GM12878 (cell line): ENCODE measurements at regions not wholly inside any gene's neighbourhood (a gene's known extent, or its start where the extent isn't known, plus 50 kb on each side); places are given as distances from the start of the nearest gene placed in this dataset.

ENCODE experiments used
- ATAC-seq: fragments of 200-7000 bp; cut with Tn5 transposase; 3 replicates; pipeline ENCODE4 v1.9.1; 2020; ENCODE audit warnings: mild to moderate bottlenecking, moderate library complexity
- BruUV-seq: library from RNA; stranded (reverse); fragments of 400-500 nt; replicated peaks from 2 replicates; lab custom pipeline; 2021; lab: Mats Ljungman, UMichigan
- CTCF ChIA-PET: fragments of 300-600 bp; sonication (Branson Sonifier 250); formaldehyde crosslinking; extraction: SDS; loops from one replicate; lab custom pipeline; 2021; ENCODE audit warnings: inconsistent platforms; lab: Yijun Ruan, JAX
- POLR2A ChIA-PET: fragments of 350-600 bp; formaldehyde crosslinking; extraction: SDS; loops from one replicate; lab custom pipeline; 2021; ENCODE audit warnings: inconsistent platforms; lab: Charles Lee
- RAD21 ChIA-PET: fragments of 300-600 bp; sonication (Branson Sonifier 250); formaldehyde crosslinking; loops from one replicate; lab custom pipeline; 2023; ENCODE audit warnings: antibody characterized with exemption; ENCODE audit not compliant: unreplicated experiment; lab: Charles Lee
- SMC1A ChIA-PET: fragments of 300-600 bp; sonication (Branson Sonifier 250); formaldehyde crosslinking; loops from one replicate; lab custom pipeline; 2023; ENCODE audit not compliant: unreplicated experiment, uncharacterized antibody; lab: Charles Lee
- DNase-seq: peaks from one replicate; pipeline ENCODE4 v3.0.0-alpha.2; 2011; ENCODE audit warnings: low read depth, low spot score
- FAIRE-seq: peaks from 3 replicates; lab custom pipeline; 2011; peaks lifted over from hg19 to GRCh38; lab: Jason Lieb, UNC
- H2AFZ ChIP-seq: 2 replicates; pipeline ENCODE4 v1.6.0; 2011; ENCODE audit warnings: low read depth, low read length, control low read depth; ENCODE audit not compliant: control insufficient read depth
- H3K27ac ChIP-seq: 2 replicates; pipeline ENCODE4 v1.5.1; 2011; ENCODE audit warnings: control low read depth; ENCODE audit not compliant: control insufficient read depth, insufficient read depth
- H3K27me3 ChIP-seq, 2 experiments: replicated peaks in 1 of 2; 2 replicates each; pipeline versions ENCODE4 v1.6.0 to v1.6.1; 2011; ENCODE audit warnings: low read length in 1 of 2; ENCODE audit not compliant: control insufficient read depth in 2 of 2, insufficient read depth in 2 of 2
- H3K36me3 ChIP-seq, 2 experiments: 2 replicates each; pipeline ENCODE4 v1.5.1; 2011; ENCODE audit warnings: low read length in 1 of 2; ENCODE audit not compliant: control insufficient read depth in 2 of 2, insufficient read depth in 2 of 2
- H3K4me1 ChIP-seq: 2 replicates; pipeline ENCODE4 v1.6.1; 2011; ENCODE audit warnings: mild to moderate bottlenecking, low read length, moderate library complexity, mixed read lengths; ENCODE audit not compliant: control insufficient read depth, insufficient read depth
- H3K4me2 ChIP-seq: 2 replicates; pipeline ENCODE4 v1.6.0; 2011; ENCODE audit warnings: control low read depth; ENCODE audit not compliant: control insufficient read depth, insufficient read depth
- H3K4me3 ChIP-seq: fragments of 200-600 bp; sonication (generic); 2 replicates; pipeline ENCODE4 v1.5.1; 2016
- H3K79me2 ChIP-seq: 2 replicates; pipeline ENCODE4 v1.6.0; 2011; ENCODE audit warnings: low read length; ENCODE audit not compliant: control insufficient read depth, insufficient read depth
- H3K9ac ChIP-seq: 2 replicates; pipeline ENCODE4 v1.8.0; 2011; ENCODE audit warnings: low read length, control low read depth, mixed read lengths; ENCODE audit not compliant: control insufficient read depth, insufficient read depth
- H3K9me3 ChIP-seq: replicated peaks from 3 replicates; pipeline ENCODE4 v1.5.1; 2011; ENCODE audit warnings: mild to moderate bottlenecking, low read length; ENCODE audit not compliant: control insufficient read depth, insufficient read depth
- H4K20me1 ChIP-seq: 2 replicates; pipeline ENCODE4 v1.6.0; 2011; ENCODE audit not compliant: control insufficient read depth, insufficient read depth
- CBX5 ChIP-seq: sonication (generic); IDR thresholded peaks from 2 replicates; pipeline ENCODE4 v1.6.1; 2016; ENCODE audit warnings: low read depth, moderate library complexity, mild to moderate bottlenecking, inconsistent platforms
- ESRRA ChIP-seq: IDR thresholded peaks from 2 replicates; pipeline ENCODE4 v1.6.1; 2012; ENCODE audit warnings: mild to moderate bottlenecking, low read length, improper control_type of control experiment
- HSF1 ChIP-seq: fragments of 150-350 bp; IDR thresholded peaks from 2 replicates; pipeline ENCODE4 v1.6.1; 2014; ENCODE audit warnings: mild to moderate bottlenecking, low read depth, low read length
- IKZF1 ChIP-seq: fragments of 450-650 bp; conservative IDR thresholded peaks from 2 replicates; pipeline ENCODE4 v1.6.1; 2017; ENCODE audit warnings: antibody characterized with exemption, mild to moderate bottlenecking
- IKZF2 ChIP-seq, 2 experiments: fragments of 450-650 bp; IDR thresholded peaks; 2 replicates each; pipeline ENCODE4 v1.6.1; 2017; ENCODE audit warnings: mild to moderate bottlenecking in 2 of 2, moderate library complexity in 2 of 2
- JUND ChIP-seq: IDR thresholded peaks from 2 replicates; pipeline ENCODE4 v1.6.1; 2012; ENCODE audit warnings: low read depth, mild to moderate bottlenecking, low read length, improper control_type of control experiment, moderate library complexity
- MEF2A ChIP-seq: IDR thresholded peaks from 2 replicates; pipeline ENCODE4 v1.6.1; 2011; ENCODE audit warnings: low read depth, mild to moderate bottlenecking, low read length, moderate library complexity; ENCODE audit not compliant: insufficient read depth
- NFXL1 ChIP-seq: fragments of 450-650 bp; IDR thresholded peaks from 2 replicates; pipeline ENCODE4 v1.6.1; 2017; ENCODE audit warnings: antibody characterized with exemption, mild to moderate bottlenecking, borderline replicate concordance
- PAX8 ChIP-seq: fragments of 450-650 bp; IDR thresholded peaks from 2 replicates; pipeline ENCODE4 v1.6.1; 2017; ENCODE audit warnings: mild to moderate bottlenecking, moderate library complexity
- RELA ChIP-seq: fragments of 450-650 bp; IDR thresholded peaks from 2 replicates; pipeline ENCODE4 v1.8.0; 2014; ENCODE audit warnings: borderline replicate concordance; ENCODE audit not compliant: partially characterized antibody
- SKIL ChIP-seq: fragments of 450-650 bp; IDR thresholded peaks from 2 replicates; pipeline ENCODE4 v1.6.1; 2017; ENCODE audit warnings: mild to moderate bottlenecking, low read depth, inconsistent platforms; ENCODE audit not compliant: poor library complexity, severe bottlenecking
- SUZ12 ChIP-seq: fragments of 200-600 bp; sonication (generic); IDR thresholded peaks from one replicate; pipeline ENCODE4 v1.6.1; 2018; ENCODE audit warnings: antibody characterized with exemption, mild to moderate bottlenecking; ENCODE audit not compliant: unreplicated experiment
- WGBS: methylation state at CpG from one replicate; pipeline ENCODE4 v1.1.6; 2016; ENCODE audit warnings: low lambda C conversion rate; ENCODE audit not compliant: insufficient replicate concordance, insufficient coverage; ENCODE audit errors: missing lambda C conversion rate; 5-methylcytosine and 5-hydroxymethylcytosine counted together
- in situ Hi-C: fragments of 300-500 bp; cut with MboI; formaldehyde crosslinking; loops from 9 replicates; pipeline ENCODE4 v1.14.3; 2018; ENCODE audit warnings: mixed read lengths
- intact Hi-C: fragments of 100-400 bp; cut with micrococcal nuclease; formaldehyde crosslinking; loops from one replicate; pipeline ENCODE4 v1.14.2; 2022; ENCODE audit not compliant: unreplicated experiment

- ChIA-PET RAD21 (no interaction called here), SMC1A (no interaction called here), CTCF (no interaction called here), POLR2A (no interaction called here)
- H3K9ac ChIP-seq = no peak overlapping the region
- FAIRE-seq (no peak), DNase-seq (no peak), ATAC-seq (no peak)
- H3K4me3 ChIP-seq = no peak overlapping the region
- H3K9me3 ChIP-seq = peaks cover 3% of the 10 kb centered on the region; the same call in 2 of the 3 replicates
- no peaks in the 10 kb centered on the region for H3K79me2 ChIP-seq
- no TSS peak for BruUV-seq
- no peak overlapping the region for H3K27ac ChIP-seq
- H4K20me1 ChIP-seq = no peaks in the 10 kb centered on the region
- H3K4me2 ChIP-seq = no peak overlapping the region
- intact Hi-C loops = no loop called here
- H3K4me1 ChIP-seq = no peaks in the 10 kb centered on the region
- no peaks in the 10 kb centered on the region for H3K36me3 ChIP-seq
- no peak overlapping the region for H2AFZ ChIP-seq
- in situ Hi-C loops = no loop called here
- H3K27me3 ChIP-seq = no peaks in the 10 kb centered on the region
- 0 out of 2 replicates have a peak, but pooled peaks have one; percentile 51 for TF ChIP-seq CBX5
- TF ChIP-seq MEF2A = no peak
These were observed 58.0 kb upstream of the PHIP start for GRCh38 chr6:79135973-79136470.

GRCh38 chr6:79134699-79135474, 56.8 kb upstream of the PHIP start:
- Histone ChIP-seq H3K4me2 (no peak overlapping the region), H2AFZ (no peak overlapping the region), H3K4me3 (no peak overlapping the region), H3K4me1 (no peaks in the 10 kb centered on the region), H3K36me3 (no peaks in the 10 kb centered on the region), H3K27ac (no peak overlapping the region), H3K79me2 (no peaks in the 10 kb centered on the region), H3K9me3 (peaks cover 3% of the 10 kb centered on the region; the same call in 2 of the 3 replicates), H3K9ac (no peak overlapping the region)
- in situ Hi-C loops = no loop called here
- no TSS peak for BruUV-seq
- FAIRE-seq (no peak), DNase-seq (no peak)
- WGBS = 0% methylated on average over 2 of the region's 2 CpGs
- ChIA-PET RAD21 (no interaction called here), CTCF (no interaction called here), POLR2A (no interaction called here)
- intact Hi-C loops = no loop called here
- TF ChIP-seq HSF1 (no peak), ESRRA (no peak), SUZ12 (no peak), JUND (no peak), SKIL (no peak), IKZF2 (IDR thresholded peaks at IDR 0.05) (no peak), PAX8 (no peak), IKZF1 (no peak), RELA (no peak), NFXL1 (no peak)
- TF ChIP-seq, all 136 proteins: peak for 0
- Histone ChIP-seq H4K20me1 (no peaks in the 10 kb centered on the region), H3K27me3 (no peaks in the 10 kb centered on the region)
- SMC1A ChIA-PET = interaction anchor here (1.3 kb wide), 1 partner anchor 73 kb away, joined by 3 read pairs; no protein-coding TSS in a partner anchor
- no peak for ATAC-seq
